MM.1S (cell line): ENCODE measurements at regions not wholly inside any gene's neighbourhood (a gene's known extent, or its start where the extent isn't known, plus 50 kb on each side); places are given as distances from the start of the nearest gene placed in this dataset.

Source experiments
- DNase-seq: peaks from one replicate; pipeline ENCODE4 v3.0.0-alpha.2; 2015
- H2AFZ ChIP-seq: fragments of 300-600 bp; sonication (generic); 2 replicates; pipeline ENCODE4 v1.6.0; 2016; ENCODE audit warnings: antibody characterized with exemption, low read length
- H3F3A ChIP-seq: fragments of 300-600 bp; sonication (generic); 2 replicates; pipeline ENCODE4 v1.6.1; 2016; ENCODE audit warnings: mild to moderate bottlenecking, antibody characterized with exemption, low read length, moderate library complexity, mixed read lengths; ENCODE audit not compliant: insufficient read depth
- H3K27ac ChIP-seq: fragments of 300-600 bp; sonication (generic); 2 replicates; pipeline ENCODE4 v1.5.1; 2016; ENCODE audit warnings: mild to moderate bottlenecking, low read length
- H3K27me3 ChIP-seq: fragments of 300-600 bp; sonication (generic); replicated peaks from 2 replicates; pipeline ENCODE4 v1.6.0; 2016; ENCODE audit warnings: low read length; ENCODE audit not compliant: insufficient read depth
- H3K36me3 ChIP-seq: fragments of 300-600 bp; sonication (generic); replicated peaks from 2 replicates; pipeline ENCODE4 v1.6.1; 2016; ENCODE audit warnings: mild to moderate bottlenecking, low read length, mixed read lengths; ENCODE audit not compliant: insufficient read depth
- H3K4me1 ChIP-seq: fragments of 300-600 bp; sonication (generic); 2 replicates; pipeline ENCODE4 v1.6.1; 2016; ENCODE audit warnings: low read length, mixed read lengths
- H3K4me2 ChIP-seq: fragments of 300-600 bp; sonication (generic); 2 replicates; pipeline ENCODE4 v1.6.0; 2016; ENCODE audit warnings: low read depth, low read length
- H3K4me3 ChIP-seq: fragments of 300-600 bp; sonication (generic); 2 replicates; pipeline ENCODE4 v1.5.1; 2016; ENCODE audit warnings: low read length, mixed read lengths
- H3K79me2 ChIP-seq: fragments of 300-600 bp; sonication (generic); 2 replicates; pipeline ENCODE4 v1.6.1; 2016; ENCODE audit warnings: mixed run types, low read length, mixed read lengths
- H3K9ac ChIP-seq: fragments of 300-600 bp; sonication (generic); 2 replicates; pipeline ENCODE4 v1.6.1; 2016; ENCODE audit warnings: low read length, mixed read lengths
- H3K9me2 ChIP-seq: fragments of 300-600 bp; sonication (generic); replicated peaks from 2 replicates; pipeline ENCODE4 v1.6.1; 2016; ENCODE audit warnings: mild to moderate bottlenecking, low read length, mixed read lengths; ENCODE audit not compliant: insufficient read depth
- H3K9me3 ChIP-seq: fragments of 300-600 bp; sonication (generic); replicated peaks from 2 replicates; pipeline ENCODE4 v1.6.1; 2016; ENCODE audit warnings: mild to moderate bottlenecking, low read length, mixed read lengths; ENCODE audit not compliant: insufficient read depth
- H4K20me1 ChIP-seq: fragments of 300-600 bp; sonication (generic); 2 replicates; pipeline ENCODE4 v1.6.1; 2016; ENCODE audit warnings: mild to moderate bottlenecking, low read length, moderate library complexity, mixed read lengths; ENCODE audit not compliant: insufficient read depth
- EZH2 ChIP-seq: fragments of 300-600 bp; sonication (generic); optimal IDR thresholded peaks from 2 replicates; pipeline ENCODE3; 2017; ENCODE audit warnings: low read depth, mild to moderate bottlenecking, antibody characterized with exemption, low read length, mixed read lengths
- EZH2phosphoT487 ChIP-seq: fragments of 300-600 bp; sonication (generic); IDR thresholded peaks from 2 replicates; pipeline ENCODE4 v1.6.1; 2018; ENCODE audit warnings: antibody characterized with exemption, low read length
- TF ChIP-seq, protein P1 (sequence below): fragments of 300-600 bp; sonication (generic); IDR thresholded peaks from 2 replicates; pipeline ENCODE4 v1.5.1; 2016; ENCODE audit warnings: antibody characterized with exemption, low read length, mixed read lengths

DNA sequence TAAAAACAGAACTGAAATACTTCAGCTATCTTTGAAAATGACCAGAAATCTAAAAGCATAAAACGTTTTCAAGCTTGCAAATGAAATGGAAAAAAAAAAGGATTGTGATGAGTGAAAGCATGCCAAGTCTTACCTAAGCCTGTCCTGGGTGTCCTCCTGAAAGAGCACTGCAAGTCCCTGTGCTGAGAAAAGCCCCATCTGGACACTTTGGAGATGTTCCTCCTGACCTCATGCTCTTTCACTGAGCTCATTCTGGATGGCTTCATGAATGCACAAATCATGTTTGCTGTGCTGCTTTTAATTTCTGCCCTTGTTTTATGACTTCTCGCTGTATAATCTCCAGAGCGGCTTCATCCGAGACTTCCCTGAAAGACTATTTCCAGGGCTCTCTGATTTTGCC, 136.0 kb downstream of the SOD2 start:
- Histone ChIP-seq H3K4me3 (no peak overlapping the region), H3K9ac (no peak overlapping the region), H3K9me2 (no peaks in the 10 kb centered on the region), H4K20me1 (no peaks in the 10 kb centered on the region), H3K27me3 (no peaks in the 10 kb centered on the region), H3K4me2 (no peak overlapping the region), H3K79me2 (no peaks in the 10 kb centered on the region), H3K27ac (no peak overlapping the region), H3K4me1 (no peaks in the 10 kb centered on the region), H2AFZ (no peak overlapping the region), H3F3A (no peaks in the 10 kb centered on the region), H3K36me3 (no peaks in the 10 kb centered on the region), H3K9me3 (no peaks in the 10 kb centered on the region)
- TF ChIP-seq EZH2phosphoT487, result no peak
- TF ChIP-seq, protein P1, sequence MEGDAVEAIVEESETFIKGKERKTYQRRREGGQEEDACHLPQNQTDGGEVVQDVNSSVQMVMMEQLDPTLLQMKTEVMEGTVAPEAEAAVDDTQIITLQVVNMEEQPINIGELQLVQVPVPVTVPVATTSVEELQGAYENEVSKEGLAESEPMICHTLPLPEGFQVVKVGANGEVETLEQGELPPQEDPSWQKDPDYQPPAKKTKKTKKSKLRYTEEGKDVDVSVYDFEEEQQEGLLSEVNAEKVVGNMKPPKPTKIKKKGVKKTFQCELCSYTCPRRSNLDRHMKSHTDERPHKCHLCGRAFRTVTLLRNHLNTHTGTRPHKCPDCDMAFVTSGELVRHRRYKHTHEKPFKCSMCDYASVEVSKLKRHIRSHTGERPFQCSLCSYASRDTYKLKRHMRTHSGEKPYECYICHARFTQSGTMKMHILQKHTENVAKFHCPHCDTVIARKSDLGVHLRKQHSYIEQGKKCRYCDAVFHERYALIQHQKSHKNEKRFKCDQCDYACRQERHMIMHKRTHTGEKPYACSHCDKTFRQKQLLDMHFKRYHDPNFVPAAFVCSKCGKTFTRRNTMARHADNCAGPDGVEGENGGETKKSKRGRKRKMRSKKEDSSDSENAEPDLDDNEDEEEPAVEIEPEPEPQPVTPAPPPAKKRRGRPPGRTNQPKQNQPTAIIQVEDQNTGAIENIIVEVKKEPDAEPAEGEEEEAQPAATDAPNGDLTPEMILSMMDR, result no peak
- no peak for TF ChIP-seq EZH2
- no peak for DNase-seq

DNA sequence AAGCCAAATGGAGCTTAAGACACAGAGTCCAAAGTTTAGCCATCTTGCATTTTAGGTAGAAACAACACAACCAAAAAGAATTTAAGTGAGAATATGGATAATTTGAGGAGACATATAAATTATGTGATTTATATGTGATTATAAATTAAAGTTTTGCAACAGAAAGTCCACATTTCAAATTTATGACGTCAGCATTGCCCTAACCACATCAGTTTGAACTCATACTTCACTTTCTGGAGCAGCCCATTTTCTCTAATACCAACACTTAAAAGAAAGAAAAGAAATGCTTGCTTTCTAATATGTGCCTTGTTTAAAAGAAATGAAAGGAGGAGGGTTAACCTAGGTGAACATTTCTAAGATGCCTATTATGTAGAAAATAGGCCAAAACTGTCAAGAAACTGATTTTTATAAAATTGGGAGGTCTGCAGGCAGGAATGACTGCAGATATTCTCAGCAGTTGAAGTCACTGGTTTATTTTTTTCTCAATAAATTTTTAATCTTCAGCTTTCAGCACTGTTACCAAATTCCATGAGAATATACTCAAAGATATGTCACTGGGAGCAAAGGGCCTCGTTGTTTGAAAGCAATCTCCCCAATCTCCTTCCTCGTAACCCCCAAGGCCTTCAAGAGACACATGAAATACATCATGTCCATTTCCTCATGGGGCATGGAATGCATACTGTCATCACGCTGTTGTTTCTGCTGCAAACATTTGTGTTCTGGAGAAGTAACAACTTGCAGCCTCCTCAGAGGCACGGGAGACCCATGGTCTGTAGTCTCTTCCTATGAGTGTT, 137.8 kb downstream of the SOD2 start:
- Histone ChIP-seq H3K36me3 (no peaks in the 10 kb centered on the region), H2AFZ (no peak overlapping the region), H3K9me3 (no peaks in the 10 kb centered on the region), H3K9me2 (no peaks in the 10 kb centered on the region), H3K4me3 (no peak overlapping the region), H3F3A (no peaks in the 10 kb centered on the region), H3K4me2 (no peak overlapping the region), H3K27ac (no peak overlapping the region), H3K79me2 (no peaks in the 10 kb centered on the region), H3K4me1 (no peaks in the 10 kb centered on the region), H4K20me1 (no peaks in the 10 kb centered on the region), H3K9ac (no peak overlapping the region), H3K27me3 (no peaks in the 10 kb centered on the region)
- no peak for DNase-seq
- TF ChIP-seq EZH2phosphoT487 (no peak), EZH2 (no peak)
- TF ChIP-seq, protein P1, result no peak

DNA sequence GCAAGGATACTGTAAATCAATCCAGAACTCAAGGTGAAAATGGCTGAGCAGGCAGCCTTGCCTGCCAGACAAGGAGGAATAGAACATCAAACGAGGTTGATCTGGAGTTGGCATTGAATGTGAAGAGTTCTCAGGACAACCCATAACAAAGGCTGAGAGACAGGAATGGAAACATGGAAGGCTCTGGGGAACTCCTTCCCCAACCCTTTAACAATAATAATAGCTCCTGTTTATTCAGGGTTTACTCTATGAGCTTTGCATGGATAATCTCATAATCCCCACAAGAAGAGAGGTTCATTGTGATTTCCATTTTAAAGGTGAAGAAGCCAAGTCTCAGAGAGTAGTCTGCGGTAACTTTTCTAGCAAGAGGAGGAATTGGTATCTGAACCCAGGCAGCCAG, 151.7 kb downstream of the SOD2 start:
- Histone ChIP-seq H3K9me3 (no peaks in the 10 kb centered on the region), H3K27me3 (no peaks in the 10 kb centered on the region), H3F3A (no peaks in the 10 kb centered on the region), H3K4me2 (no peak overlapping the region), H2AFZ (no peak overlapping the region), H3K79me2 (no peaks in the 10 kb centered on the region), H3K36me3 (no peaks in the 10 kb centered on the region), H4K20me1 (no peaks in the 10 kb centered on the region), H3K9ac (no peak overlapping the region), H3K27ac (no peak overlapping the region), H3K9me2 (no peaks in the 10 kb centered on the region), H3K4me1 (no peaks in the 10 kb centered on the region), H3K4me3 (no peak overlapping the region)
- no peak for DNase-seq
- TF ChIP-seq EZH2phosphoT487 (no peak), EZH2 (no peak)
- TF ChIP-seq, protein P1, result no peak
